Stimulated activated CD4-positive, alpha-beta T cell treated with anti-CD3 and anti-CD28 coated beads, TNF-alpha, amount 100 ng/mL, for 4 hours (primary cell): ENCODE measurements at regions not wholly inside any gene's neighbourhood (a gene's known extent, or its start where the extent isn't known, plus 50 kb on each side); places are given as distances from the start of the nearest gene placed in this dataset.

Source experiments
- DNase-seq, 3 experiments: peaks; one replicate each; pipeline ENCODE4 v3.0.0-alpha.2; 2020; ENCODE audit warnings: low read depth in 3 of 3

DNA sequence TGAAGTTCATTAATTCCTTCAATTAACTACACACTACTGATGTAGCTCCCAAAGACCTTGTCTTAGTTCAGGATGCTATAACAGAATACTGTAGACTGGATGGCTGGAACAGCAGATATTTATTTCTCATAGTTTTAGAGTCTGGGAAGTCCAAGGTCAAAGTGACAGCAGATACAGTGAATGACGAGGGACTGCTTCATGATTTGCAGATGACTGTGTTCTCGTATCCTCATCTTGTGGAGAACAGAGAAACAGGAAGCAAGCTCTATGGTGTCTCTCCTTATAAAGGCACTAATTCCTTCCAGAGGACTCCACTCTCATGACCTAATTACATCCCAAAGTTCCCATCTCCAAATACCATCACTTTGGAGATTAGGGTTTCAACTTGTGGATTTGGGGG lies 65.6 kb upstream of the MAP1B start:
- DNase-seq, result no peak

DNA sequence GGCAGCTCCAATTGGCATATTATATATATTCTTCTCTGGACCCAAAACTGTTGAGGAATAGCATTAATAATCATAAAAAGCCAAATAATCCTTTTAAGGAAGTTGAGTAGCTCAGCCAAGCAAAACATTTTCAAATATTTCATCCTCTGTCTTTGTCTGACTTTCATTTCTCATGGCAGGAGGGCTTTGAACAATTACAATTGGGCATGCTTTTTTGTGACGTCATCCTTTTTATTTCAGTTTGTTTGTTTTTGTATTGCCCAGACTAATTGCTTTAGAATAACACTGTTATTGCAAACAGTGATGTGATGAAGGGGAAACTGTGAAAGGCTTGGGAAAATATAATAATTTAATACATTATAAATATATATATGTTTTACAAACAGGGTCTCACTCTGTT lies 65.2 kb upstream of the MAP1B start:
- DNase-seq, result no peak

DNA sequence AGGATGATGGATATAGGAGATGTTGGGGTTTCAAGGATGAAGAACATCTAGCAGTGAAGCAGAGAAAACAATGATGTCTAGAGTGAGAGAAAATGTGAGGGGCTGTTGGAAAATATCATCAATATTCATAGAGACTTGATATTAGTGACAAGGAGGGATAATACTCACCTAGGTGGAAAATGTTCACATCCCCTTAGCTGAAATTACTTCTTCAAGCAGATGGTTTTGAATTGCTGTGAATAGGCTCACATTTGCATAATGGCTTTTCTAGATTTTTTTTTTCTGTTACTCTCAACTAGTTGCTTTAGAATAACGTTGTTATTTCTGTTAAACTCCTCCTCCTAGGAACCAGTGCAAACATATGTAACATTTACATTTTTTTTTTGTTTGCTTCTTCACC lies 61.6 kb upstream of the MAP1B start:
- DNase-seq, result no peak

DNA sequence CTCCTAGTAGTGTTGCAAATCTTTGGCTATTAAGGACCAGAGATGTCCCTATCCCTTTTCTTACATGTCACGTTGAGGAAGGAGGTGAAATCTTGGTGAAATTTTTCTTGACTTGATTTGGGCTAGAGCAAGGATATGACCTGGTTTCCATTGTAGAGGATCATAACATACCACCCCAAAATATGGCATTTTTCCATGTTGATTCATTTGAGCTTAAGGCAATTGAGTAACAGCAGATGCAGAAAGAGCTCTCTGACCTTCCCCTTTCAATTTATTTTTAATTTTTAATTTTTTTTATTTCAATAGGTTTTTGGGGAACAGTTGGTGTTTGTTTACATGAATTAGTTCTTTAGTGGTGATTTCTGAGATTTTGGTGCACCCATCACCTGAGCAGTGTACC lies 61.2 kb upstream of the MAP1B start:
- DNase-seq, result no peak

DNA sequence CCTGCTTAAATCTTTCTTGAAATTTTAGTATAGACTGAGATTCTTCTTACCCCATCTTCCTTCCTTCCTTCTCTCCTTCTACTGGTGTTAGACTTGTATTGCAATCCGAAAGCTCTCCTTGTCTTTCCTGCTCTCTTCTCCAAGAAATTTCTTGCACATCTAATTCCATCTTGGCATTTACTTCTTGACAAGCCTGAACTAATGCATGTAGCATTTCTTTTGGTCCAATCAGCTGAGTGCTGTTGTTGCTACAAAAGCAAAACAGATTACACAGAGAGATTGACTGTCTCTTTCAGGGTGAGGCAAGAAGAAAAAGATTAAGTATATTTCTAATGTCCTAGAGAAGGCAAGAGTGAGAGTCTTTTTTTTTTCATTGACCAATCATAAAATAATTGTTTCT lies 51.6 kb upstream of the MAP1B start:
- DNase-seq, result no peak
